ENCODE measurements at regions not wholly inside any gene's neighbourhood (a gene's known extent, or its start where the extent isn't known, plus 50 kb on each side); places are given as distances from the start of the nearest gene placed in this dataset.
A peak's percentile ranks its signal among the peaks of the same experiment; 100 is the strongest.
"Not testable (repeated sequence)": the region's sequence is repeated elsewhere in the genome, so short reads cannot be mapped to it uniquely, and the experiment has no call there.

GRCh38 chr6:73956305-73956704, 260.3 kb downstream of the CD109 start:
- no peak for DNase-seq (ENCODE audit: low read depth)

- no peak for DNase-seq (ENCODE audit: low read depth)
Observed at GRCh38 chr6:73955800-73956199, 259.8 kb downstream of the CD109 start.

- no peak for DNase-seq (ENCODE audit: low read depth)
Observed at GRCh38 chr6:73954881-73955280, 258.9 kb downstream of the CD109 start.

- DNase-seq (ENCODE audit: low read depth): no peak
Observed at GRCh38 chr6:73951183-73951582, 255.2 kb downstream of the CD109 start.

- no peak for DNase-seq (ENCODE audit: low read depth)
Observed at GRCh38 chr6:73943930-73944652, 248.1 kb downstream of the CD109 start.

GRCh38 chr6:73943411-73943810, 247.4 kb downstream of the CD109 start:
- DNase-seq (ENCODE audit: low read depth): no peak

- DNase-seq (ENCODE audit: low read depth): peak; percentile 18
Observed at GRCh38 chr6:73942592-73943186, 246.7 kb downstream of the CD109 start.

GRCh38 chr6:73941892-73942291, 245.9 kb downstream of the CD109 start:
- no peak for DNase-seq (ENCODE audit: low read depth)

- DNase-seq (ENCODE audit: low read depth): no peak
Observed at GRCh38 chr6:73937805-73938204, 241.8 kb downstream of the CD109 start.

- DNase-seq (ENCODE audit: low read depth): no peak
Observed at GRCh38 chr6:73932866-73933265, 236.9 kb downstream of the CD109 start.

- DNase-seq (ENCODE audit: low read depth): peak; percentile 4
Observed at GRCh38 chr6:73929405-73929804, 233.4 kb downstream of the CD109 start.

GRCh38 chr6:73927421-73927820, 231.4 kb downstream of the CD109 start:
- no peak for DNase-seq (ENCODE audit: low read depth)

GRCh38 chr6:73925703-73926102, 229.7 kb downstream of the CD109 start:
- not testable (repeated sequence) for DNase-seq (ENCODE audit: low read depth)

GRCh38 chr6:73923905-73924485, 228.0 kb downstream of the CD109 start:
- DNase-seq (ENCODE audit: low read depth): no peak

- no peak for DNase-seq (ENCODE audit: low read depth)
Observed at GRCh38 chr6:73903155-73903554, 207.2 kb downstream of the CD109 start.

- no peak for DNase-seq (ENCODE audit: low read depth)
Observed at GRCh38 chr6:73901986-73902385, 206.0 kb downstream of the CD109 start.

- DNase-seq (ENCODE audit: low read depth): no peak
Observed at GRCh38 chr6:73901311-73901710, 205.3 kb downstream of the CD109 start.

- DNase-seq (ENCODE audit: low read depth): peak; percentile 10
Observed at GRCh38 chr6:73898599-73898998, 202.6 kb downstream of the CD109 start.

- DNase-seq (ENCODE audit: low read depth): no peak
Observed at GRCh38 chr6:73893696-73894095, 197.7 kb downstream of the CD109 start.

- no peak for DNase-seq (ENCODE audit: low read depth)
Observed at GRCh38 chr6:73888050-73888449, 192.0 kb downstream of the CD109 start.

- no peak for DNase-seq (ENCODE audit: low read depth)
Observed at GRCh38 chr6:73885393-73885792, 189.4 kb downstream of the CD109 start.

GRCh38 chr6:73884540-73884939, 188.5 kb downstream of the CD109 start:
- DNase-seq (ENCODE audit: low read depth): no peak
